ENCODE measurements at regions not wholly inside any gene's neighbourhood (a gene's known extent, or its start where the extent isn't known, plus 50 kb on each side); places are given as distances from the start of the nearest gene placed in this dataset.

DNA sequence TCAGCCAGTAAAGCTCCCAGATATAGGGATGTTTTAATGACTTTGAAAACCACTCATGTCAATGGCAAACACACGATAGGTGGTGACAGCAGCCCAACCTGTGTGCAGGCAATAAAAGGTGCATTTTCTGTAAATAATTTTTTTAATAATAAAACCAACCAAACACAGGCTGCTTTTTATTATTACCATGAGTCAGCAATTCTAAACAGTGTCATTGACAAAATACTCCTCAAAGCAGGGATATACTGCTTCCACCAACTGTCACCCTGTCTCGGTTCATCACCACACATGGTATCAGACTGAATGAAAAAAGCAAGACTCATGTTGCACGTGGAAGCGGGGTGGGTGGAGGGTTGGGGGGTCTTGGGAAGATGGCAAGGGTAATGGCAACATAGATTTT, 195.9 kb downstream of the ANKRD60 start:
- TF ChIP-seq, protein P1, sequence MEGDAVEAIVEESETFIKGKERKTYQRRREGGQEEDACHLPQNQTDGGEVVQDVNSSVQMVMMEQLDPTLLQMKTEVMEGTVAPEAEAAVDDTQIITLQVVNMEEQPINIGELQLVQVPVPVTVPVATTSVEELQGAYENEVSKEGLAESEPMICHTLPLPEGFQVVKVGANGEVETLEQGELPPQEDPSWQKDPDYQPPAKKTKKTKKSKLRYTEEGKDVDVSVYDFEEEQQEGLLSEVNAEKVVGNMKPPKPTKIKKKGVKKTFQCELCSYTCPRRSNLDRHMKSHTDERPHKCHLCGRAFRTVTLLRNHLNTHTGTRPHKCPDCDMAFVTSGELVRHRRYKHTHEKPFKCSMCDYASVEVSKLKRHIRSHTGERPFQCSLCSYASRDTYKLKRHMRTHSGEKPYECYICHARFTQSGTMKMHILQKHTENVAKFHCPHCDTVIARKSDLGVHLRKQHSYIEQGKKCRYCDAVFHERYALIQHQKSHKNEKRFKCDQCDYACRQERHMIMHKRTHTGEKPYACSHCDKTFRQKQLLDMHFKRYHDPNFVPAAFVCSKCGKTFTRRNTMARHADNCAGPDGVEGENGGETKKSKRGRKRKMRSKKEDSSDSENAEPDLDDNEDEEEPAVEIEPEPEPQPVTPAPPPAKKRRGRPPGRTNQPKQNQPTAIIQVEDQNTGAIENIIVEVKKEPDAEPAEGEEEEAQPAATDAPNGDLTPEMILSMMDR (IDR thresholded peaks at IDR 0.05; ENCODE audit: control extremely low read depth in 1 of 3, insufficient read depth in 1 of 3, low read depth in 1 of 3, low read length in 3 of 3) = no peak
- TF ChIP-seq POLR2A (IDR thresholded peaks at IDR 0.05; ENCODE audit: control extremely low read depth in 1 of 2, low read depth in 2 of 2, low read length in 2 of 2) = no peak
- no peak for TF ChIP-seq GTF2F1 (IDR thresholded peaks at IDR 0.05; ENCODE audit: borderline replicate concordance, low read depth, low read length)
- TF ChIP-seq FOSL1 (IDR thresholded peaks at IDR 0.05; ENCODE audit: insufficient read depth, low read depth, low read length) = no peak
- no peak for TF ChIP-seq EZH2 (IDR thresholded peaks at IDR 0.05; ENCODE audit: low read depth, low read length, severe bottlenecking)
- no peak for TF ChIP-seq POLR2AphosphoS5 (IDR thresholded peaks at IDR 0.05; ENCODE audit: low read depth, low read length)
- TF ChIP-seq TEAD4 (IDR thresholded peaks at IDR 0.05; ENCODE audit: low read depth, low read length) = no peak
- TF ChIP-seq CHD1 (IDR thresholded peaks at IDR 0.05; ENCODE audit: low read depth, low read length) = no peak
- TF ChIP-seq SP2 (IDR thresholded peaks at IDR 0.05; ENCODE audit: low read length) = no peak
- TF ChIP-seq PHF8 (conservative IDR thresholded peaks at IDR 0.05; ENCODE audit: low read depth, low read length) = no peak
- no peak for TF ChIP-seq CEBPB (IDR thresholded peaks at IDR 0.05; ENCODE audit: low read depth, low read length)

Data from H1 (cell line).